C4-2B (cell line): ENCODE measurements at regions not wholly inside any gene's neighbourhood (a gene's known extent, or its start where the extent isn't known, plus 50 kb on each side); places are given as distances from the start of the nearest gene placed in this dataset.

Source experiments
- ZFX ChIP-seq: fragments of 450-650 bp; IDR thresholded peaks from 2 replicates; pipeline ENCODE4 v1.6.1; 2017
- TF ChIP-seq, protein P1 (sequence below): fragments of 450-650 bp; conservative IDR thresholded peaks from 2 replicates; pipeline ENCODE4 v1.5.1; 2017; ENCODE audit warnings: mild to moderate bottlenecking

DNA sequence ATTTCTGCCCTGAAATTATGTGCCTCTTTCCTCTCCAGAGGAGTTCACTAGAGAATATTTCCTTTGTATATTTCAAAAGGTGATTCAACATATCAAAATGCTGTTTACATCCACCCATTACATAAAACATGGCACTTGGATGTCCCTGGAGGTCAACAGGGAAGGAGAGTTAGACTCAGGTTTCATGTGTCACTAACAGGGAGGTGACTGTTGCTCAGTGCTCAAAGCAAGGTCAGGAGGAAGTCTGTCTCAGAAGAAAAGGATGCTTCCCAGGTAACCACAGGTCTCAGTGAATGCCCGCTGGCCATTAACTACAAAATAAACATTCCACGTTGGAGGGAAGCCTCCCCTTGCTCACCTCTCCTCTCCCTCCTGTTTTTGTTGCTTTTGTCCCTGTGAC is 198.6 kb downstream of the AXIN2 start:
- TF ChIP-seq, protein P1, sequence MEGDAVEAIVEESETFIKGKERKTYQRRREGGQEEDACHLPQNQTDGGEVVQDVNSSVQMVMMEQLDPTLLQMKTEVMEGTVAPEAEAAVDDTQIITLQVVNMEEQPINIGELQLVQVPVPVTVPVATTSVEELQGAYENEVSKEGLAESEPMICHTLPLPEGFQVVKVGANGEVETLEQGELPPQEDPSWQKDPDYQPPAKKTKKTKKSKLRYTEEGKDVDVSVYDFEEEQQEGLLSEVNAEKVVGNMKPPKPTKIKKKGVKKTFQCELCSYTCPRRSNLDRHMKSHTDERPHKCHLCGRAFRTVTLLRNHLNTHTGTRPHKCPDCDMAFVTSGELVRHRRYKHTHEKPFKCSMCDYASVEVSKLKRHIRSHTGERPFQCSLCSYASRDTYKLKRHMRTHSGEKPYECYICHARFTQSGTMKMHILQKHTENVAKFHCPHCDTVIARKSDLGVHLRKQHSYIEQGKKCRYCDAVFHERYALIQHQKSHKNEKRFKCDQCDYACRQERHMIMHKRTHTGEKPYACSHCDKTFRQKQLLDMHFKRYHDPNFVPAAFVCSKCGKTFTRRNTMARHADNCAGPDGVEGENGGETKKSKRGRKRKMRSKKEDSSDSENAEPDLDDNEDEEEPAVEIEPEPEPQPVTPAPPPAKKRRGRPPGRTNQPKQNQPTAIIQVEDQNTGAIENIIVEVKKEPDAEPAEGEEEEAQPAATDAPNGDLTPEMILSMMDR = no peak
- TF ChIP-seq ZFX = no peak
